H1 (cell line): ENCODE measurements at regions not wholly inside any gene's neighbourhood (a gene's known extent, or its start where the extent isn't known, plus 50 kb on each side); places are given as distances from the start of the nearest gene placed in this dataset.

Source experiments
- BACH1 ChIP-seq: IDR thresholded peaks from 2 replicates; pipeline ENCODE4 v1.6.1; 2012; ENCODE audit warnings: low read length, improper control_type of control experiment
- CHD7 ChIP-seq: fragments of 300-600 bp; sonication (generic); IDR thresholded peaks from 2 replicates; pipeline ENCODE4 v1.7.1; 2012; ENCODE audit warnings: low read length, moderate library complexity, mild to moderate bottlenecking, inconsistent platforms; ENCODE audit not compliant: insufficient replicate concordance
- E2F6 ChIP-seq: IDR thresholded peaks from 2 replicates; pipeline ENCODE4 v1.6.1; 2012; ENCODE audit warnings: inconsistent platforms

- TF ChIP-seq CHD7 (no peak), BACH1 (no peak), E2F6 (no peak)
These were observed 65.9 kb upstream of the SLC22A23 start (continued) for GRCh38 chr6:3522561-3523260.
